Forelimb muscle (tissue), 1 donor: ENCODE measurements at regions not wholly inside any gene's neighbourhood (a gene's known extent, or its start where the extent isn't known, plus 50 kb on each side); places are given as distances from the start of the nearest gene placed in this dataset.

ENCODE experiments used
- DNase-seq: peaks from one replicate; pipeline ENCODE4 v3.0.0-alpha.2; 2013; ENCODE audit warnings: low read depth

- no peak for DNase-seq
Observed at GRCh38 chr12:16415155-16415554, 67.7 kb downstream of the MGST1 start.

GRCh38 chr12:16417058-16417457 is 69.6 kb downstream of the MGST1 start:
- no peak for DNase-seq

GRCh38 chr12:16421806-16422205 is 74.4 kb downstream of the MGST1 start:
- DNase-seq, result no peak

GRCh38 chr12:16424531-16424930 is 77.1 kb downstream of the MGST1 start:
- no peak for DNase-seq

GRCh38 chr12:16435875-16436554 is 88.6 kb downstream of the MGST1 start:
- no peak for DNase-seq

GRCh38 chr12:16437281-16437816 is 89.9 kb downstream of the MGST1 start:
- no peak for DNase-seq

- DNase-seq, result no peak
Observed at GRCh38 chr12:16437926-16438325, 90.5 kb downstream of the MGST1 start.

GRCh38 chr12:16449459-16449858 is 102.0 kb downstream of the MGST1 start:
- DNase-seq, result no peak

- DNase-seq, result no peak
Observed at GRCh38 chr12:16453319-16453718, 105.9 kb downstream of the MGST1 start.

- DNase-seq, result no peak
Observed at GRCh38 chr12:16454481-16454880, 107.0 kb downstream of the MGST1 start.

GRCh38 chr12:16458521-16459078 is 111.2 kb downstream of the MGST1 start:
- DNase-seq, result no peak

GRCh38 chr12:16467272-16467671 is 119.8 kb downstream of the MGST1 start:
- DNase-seq, result no peak

- peak; percentile 17 for DNase-seq
Observed at GRCh38 chr12:16472631-16473030, 125.2 kb downstream of the MGST1 start.

GRCh38 chr12:16473610-16474326 is 126.3 kb downstream of the MGST1 start:
- peak; percentile 17 for DNase-seq

- no peak for DNase-seq
Observed at GRCh38 chr12:16474801-16475200, 127.4 kb downstream of the MGST1 start.

GRCh38 chr12:16475521-16475920 is 128.1 kb downstream of the MGST1 start:
- DNase-seq, result no peak

GRCh38 chr12:16482726-16483125 is 123.2 kb downstream of the LMO3 start:
- no peak for DNase-seq

- DNase-seq, result no peak
Observed at GRCh38 chr12:16492240-16492639, 113.7 kb downstream of the LMO3 start.

- no peak for DNase-seq
Observed at GRCh38 chr12:16492820-16493797, 112.9 kb downstream of the LMO3 start.

GRCh38 chr12:16495196-16495595 is 110.8 kb downstream of the LMO3 start:
- no peak for DNase-seq
